UCSD-AML1 (cell line): ENCODE measurements at regions not wholly inside any gene's neighbourhood (a gene's known extent, or its start where the extent isn't known, plus 50 kb on each side); places are given as distances from the start of the nearest gene placed in this dataset.

ENCODE experiments used
- DNase-seq: peaks from one replicate; lab custom pipeline; 2025; ENCODE audit not compliant: unreplicated experiment; lab: John Stamatoyannopoulos, UW

DNA sequence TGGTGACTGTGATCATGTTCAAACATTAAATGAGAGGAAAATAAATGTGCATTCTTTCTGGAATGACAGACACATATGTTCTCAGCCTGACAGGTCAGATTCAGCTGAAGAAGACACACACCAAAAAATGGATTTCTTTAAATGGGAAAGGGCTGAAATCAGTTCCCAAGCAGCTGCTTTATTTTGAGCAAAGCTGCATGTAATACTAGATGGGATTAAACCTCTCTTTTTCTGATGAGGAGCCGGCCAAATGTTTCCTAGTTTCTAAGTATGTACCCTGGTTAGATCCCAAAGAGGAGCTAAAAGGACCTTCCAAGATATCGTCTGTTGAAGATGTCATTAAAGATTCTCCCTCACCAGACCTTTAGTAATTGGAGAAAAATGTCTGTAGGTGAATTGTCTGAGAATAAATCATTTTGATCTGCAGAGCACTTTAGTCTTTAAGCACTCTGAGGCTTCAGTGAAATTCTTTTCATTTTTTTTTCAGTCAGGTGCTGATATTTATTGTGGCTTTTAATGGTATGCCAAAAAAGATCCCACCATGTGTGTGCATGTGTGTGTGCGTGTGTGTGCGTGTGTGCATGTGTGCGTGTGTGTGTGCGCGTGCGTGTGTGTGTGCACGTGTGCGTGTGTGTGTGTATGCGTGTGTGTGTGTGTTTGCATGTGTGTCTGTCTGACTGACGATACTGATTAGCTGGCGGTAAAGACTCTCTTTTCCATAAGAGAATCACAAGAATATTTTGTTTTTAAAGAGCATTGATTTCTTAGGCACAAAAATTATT lies 175.8 kb downstream of the IRS1 start:
- DNase-seq = no peak

- no peak for DNase-seq
These were observed 177.1 kb downstream of the IRS1 start for GRCh38 chr2:226622484-226622883.

GRCh38 chr2:226620176-226620575 lies 179.4 kb downstream of the IRS1 start:
- no peak for DNase-seq

DNA sequence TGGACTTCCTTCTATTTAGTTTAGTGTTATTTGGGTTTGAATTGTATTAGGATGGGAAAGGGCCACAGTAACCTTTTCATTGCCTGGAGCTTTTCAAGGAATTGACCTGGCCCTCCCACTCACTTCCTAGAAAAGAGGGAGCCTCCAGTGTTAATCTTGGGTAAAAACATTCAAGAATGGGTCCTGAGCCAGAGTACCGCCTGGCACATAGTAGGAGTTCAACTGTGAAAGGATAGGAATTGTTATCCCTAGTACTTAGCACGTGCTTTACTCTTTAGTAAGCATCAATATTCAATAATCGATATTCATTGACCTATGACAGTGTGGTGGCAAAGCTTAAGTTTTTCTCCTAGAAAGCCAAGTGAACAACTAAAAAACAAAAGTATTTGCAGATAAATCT lies 179.9 kb downstream of the IRS1 start:
- DNase-seq = no peak

DNA sequence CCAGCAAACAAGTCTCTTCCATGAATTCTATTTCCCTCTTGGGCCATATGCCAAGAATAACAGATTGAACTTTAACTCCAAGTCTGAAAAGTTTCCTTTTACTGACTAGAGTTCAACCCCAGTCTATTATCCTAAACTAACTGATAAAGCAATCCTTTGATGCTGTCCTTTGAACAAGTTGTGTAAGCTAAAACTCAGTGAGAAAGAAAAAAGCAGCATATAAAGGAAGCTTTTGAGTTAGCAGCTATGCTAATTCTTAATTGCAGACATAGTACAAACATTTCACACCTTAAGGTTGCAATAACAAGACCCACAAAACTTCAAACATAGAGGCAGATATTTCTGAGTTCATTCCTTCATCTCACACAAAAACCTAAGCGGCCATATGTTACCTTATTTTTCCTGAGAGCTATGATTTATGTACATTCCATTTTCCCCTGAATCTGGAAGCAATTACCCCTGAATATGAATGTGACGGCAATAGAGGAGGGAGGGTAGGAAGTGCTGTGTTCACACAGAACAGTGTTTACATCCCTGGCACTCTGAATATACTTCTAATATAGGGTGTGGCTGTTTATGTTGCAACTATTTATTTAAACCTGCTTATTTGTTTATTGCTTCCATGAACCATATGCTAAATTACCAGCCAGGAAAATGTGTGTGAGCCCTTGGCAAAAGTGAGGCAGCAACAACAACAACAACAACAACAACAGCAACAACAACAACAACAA lies 180.6 kb downstream of the IRS1 start:
- no peak for DNase-seq

GRCh38 chr2:226618544-226618874 lies 181.1 kb downstream of the IRS1 start:
- no peak for DNase-seq

DNA sequence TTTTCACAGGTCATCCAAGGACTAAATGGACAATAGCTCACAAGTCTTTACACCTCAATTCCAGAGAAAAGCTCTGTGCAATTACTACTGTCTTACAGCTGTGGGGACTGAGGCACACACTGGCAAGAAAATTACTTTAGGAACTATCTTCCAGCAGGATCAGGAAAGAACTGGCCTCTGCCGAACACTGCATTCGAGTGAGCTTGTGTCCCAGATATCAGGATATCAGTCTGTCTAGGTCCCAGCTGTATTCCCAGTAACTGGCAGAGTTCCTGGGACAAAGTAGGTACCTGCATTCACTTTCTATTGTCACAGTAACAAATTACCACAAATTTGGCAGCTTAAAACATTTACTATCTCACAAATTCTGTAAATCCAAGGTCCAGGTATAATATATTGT lies 183.7 kb downstream of the IRS1 start:
- DNase-seq = no peak

DNA sequence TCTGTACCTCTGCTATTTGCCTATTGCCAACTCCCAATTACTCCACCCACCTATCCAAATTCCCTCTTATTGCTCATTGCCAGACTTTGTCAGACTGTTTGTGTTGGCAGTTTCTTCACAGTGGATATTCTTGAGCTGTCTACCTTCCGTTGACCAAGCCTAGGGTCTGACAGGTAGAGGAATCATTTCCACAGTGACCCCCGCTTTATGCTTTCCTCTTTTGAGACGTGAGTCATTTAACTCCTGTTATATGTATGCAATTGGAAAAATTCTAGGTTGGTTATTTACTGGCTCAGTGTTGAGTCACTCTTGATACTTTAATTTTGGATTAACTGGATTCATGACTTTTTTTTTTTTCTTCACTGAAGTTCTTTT lies 187.7 kb downstream of the IRS1 start:
- no peak for DNase-seq

- DNase-seq = no peak
These were observed 188.2 kb downstream of the IRS1 start for GRCh38 chr2:226611196-226611943.

- DNase-seq = no peak
These were observed 190.3 kb downstream of the IRS1 start for GRCh38 chr2:226609366-226609765.

DNA sequence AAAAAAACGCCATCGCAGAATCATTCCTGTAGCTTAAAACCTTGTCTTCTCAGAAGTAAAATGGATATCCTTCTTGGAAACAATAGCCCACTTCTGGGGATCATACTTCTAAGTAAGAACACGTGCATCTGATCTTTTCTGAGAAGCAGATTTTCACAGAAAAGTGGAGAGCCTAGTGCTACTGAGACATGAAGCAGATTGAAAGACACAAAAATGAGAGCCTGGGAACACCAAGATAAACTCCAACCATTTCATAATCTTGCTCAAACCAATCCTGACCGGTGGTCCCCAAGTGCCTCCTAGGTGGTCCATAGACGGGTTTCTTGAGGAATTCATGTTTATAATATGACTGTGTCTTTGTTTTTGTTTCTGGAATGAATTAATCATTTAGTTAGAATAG lies 191.2 kb downstream of the IRS1 start:
- no peak for DNase-seq

- DNase-seq = no peak
These were observed 192.2 kb downstream of the IRS1 start for GRCh38 chr2:226607379-226607778.

DNA sequence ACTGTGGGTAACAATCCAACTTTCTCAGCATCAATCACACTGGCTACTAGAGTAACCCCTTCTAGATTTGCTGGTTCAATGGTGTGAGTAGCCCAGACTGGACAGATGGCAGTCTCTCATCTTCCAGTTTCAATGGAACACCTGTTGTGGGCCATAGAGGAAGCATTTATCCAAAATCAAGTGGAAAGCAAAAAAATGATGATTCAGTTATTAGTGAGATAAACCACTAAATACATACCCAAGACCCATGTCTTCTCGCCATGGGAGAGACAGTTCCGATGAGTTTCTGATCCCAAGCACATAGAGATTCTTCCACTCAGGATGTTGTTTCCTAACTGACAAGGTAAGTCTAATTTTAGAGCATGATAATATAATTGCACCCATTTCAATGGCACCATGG lies 194.0 kb downstream of the IRS1 start:
- DNase-seq = no peak

DNA sequence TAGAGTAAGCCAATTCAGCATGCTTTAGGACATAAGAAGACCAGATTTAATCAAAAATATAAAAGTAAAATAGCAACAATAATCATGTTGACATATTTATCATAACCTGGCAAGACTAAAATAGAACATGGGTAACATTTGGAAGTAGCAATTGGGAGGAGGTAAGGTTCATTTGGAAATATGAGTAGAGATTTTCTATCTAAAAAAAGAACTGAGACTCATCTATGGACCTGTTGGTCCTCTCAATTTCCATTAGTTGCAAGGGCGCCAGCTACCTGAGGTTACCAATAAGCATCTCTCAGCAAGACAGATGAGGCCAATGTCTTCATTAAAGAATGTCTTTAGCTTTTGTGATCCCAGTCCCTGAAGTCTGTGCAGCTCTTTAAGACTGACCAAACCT lies 196.0 kb downstream of the IRS1 start:
- DNase-seq = no peak

GRCh38 chr2:226601881-226602662 lies 197.5 kb downstream of the IRS1 start:
- DNase-seq = no peak

GRCh38 chr2:226600802-226601201 lies 198.8 kb downstream of the IRS1 start:
- DNase-seq = no peak

DNA sequence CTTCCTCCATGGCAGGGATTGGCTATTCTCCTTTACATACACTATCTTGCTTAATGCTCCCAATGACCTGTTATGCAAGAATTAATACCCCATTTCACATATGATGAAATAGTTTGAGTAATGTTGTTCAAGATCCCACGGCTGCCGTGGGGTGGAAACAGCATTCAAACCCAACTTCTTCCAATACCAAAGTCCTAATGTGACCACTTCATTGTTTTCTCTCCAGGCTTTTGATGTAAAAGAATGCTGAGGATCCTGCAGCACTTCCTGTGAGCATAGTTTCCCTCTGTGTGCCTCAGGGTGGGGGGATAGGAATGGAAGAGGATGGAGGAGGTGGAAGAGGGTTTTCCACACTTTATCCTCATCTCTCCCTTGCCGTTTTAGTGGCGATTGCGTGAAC lies 199.4 kb downstream of the IRS1 start:
- no peak for DNase-seq

- DNase-seq = no peak
These were observed 210.6 kb downstream of the IRS1 start for GRCh38 chr2:226589043-226589442.

DNA sequence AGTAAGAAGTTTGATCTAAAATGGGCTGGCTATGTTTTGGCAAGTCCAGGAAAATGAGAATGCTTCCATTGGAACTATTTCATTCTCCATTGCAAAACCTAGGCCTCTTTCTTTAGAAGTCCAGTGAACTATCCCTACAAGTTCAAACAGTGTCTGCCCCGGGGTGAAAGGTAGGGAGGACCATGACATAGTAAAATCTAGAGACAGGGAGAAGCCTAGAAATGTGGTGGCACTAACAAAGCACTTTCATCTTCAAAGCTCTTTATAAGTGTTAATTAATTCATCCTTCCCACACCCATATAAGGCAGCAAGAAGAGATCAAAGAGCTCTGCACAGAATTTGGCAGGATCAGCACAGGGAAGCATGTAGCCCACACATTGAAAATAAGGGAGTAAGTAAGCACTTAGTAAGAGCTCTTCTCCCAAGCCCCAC lies 214.5 kb downstream of the IRS1 start:
- DNase-seq = no peak

GRCh38 chr2:226584518-226585055 lies 215.0 kb downstream of the IRS1 start:
- no peak for DNase-seq

DNA sequence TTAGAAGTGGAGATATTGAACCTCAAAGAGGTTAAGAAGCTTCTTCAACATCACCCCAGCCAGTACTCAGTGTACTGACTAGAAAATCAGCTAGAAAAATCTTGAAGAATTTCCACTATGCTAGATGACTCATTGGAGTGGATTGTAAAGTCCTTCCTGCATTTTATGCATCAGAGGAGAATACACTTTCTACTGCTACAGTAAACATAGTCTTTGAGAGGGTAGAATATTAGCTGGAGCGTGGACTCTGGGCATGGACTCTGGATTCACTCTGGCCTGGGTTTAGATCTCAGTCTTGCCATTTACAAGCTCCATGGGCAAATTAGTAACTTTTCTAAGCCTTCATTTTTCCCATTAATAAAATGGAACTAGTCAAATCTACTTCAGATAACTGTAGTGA lies 215.9 kb downstream of the IRS1 start:
- no peak for DNase-seq
